Lower leg skin (tissue), 4 donors: ENCODE measurements at regions not wholly inside any gene's neighbourhood (a gene's known extent, or its start where the extent isn't known, plus 50 kb on each side); places are given as distances from the start of the nearest gene placed in this dataset.
"Not testable (repeated sequence)": the region's sequence is repeated elsewhere in the genome, so short reads cannot be mapped to it uniquely, and the experiment has no call there.

Source experiments
- DNase-seq, 2 donors: peaks; one replicate each; pipeline ENCODE4 v3.0.0-alpha.2; 2019; ENCODE audit warnings: low spot score in 2 of 2
- H3K4me3 ChIP-seq: fragments of 200-600 bp; sonication (generic); 2 replicates; pipeline ENCODE4 v1.5.1; 2017; ENCODE audit warnings: mild to moderate bottlenecking, low read depth; ENCODE audit not compliant: poor library complexity, severe bottlenecking
- CTCF ChIP-seq, 3 donors: fragments of 450-650 bp; IDR thresholded peaks; one replicate each; pipeline ENCODE4 v1.5.1; 2016; ENCODE audit warnings: antibody characterized with exemption in 3 of 3, mild to moderate bottlenecking in 3 of 3, moderate library complexity in 2 of 3
- POLR2A ChIP-seq, 2 donors: fragments of 450-650 bp; IDR thresholded peaks; one replicate each; pipeline ENCODE4 v1.6.1; 2016 to 2017; ENCODE audit warnings: antibody characterized with exemption in 2 of 2, mild to moderate bottlenecking in 1 of 2, moderate library complexity in 1 of 2
- WGBS, 2 donors: methylation state at CpG; one replicate each; pipeline ENCODE4 v1.1.5; 2018; 5-methylcytosine and 5-hydroxymethylcytosine counted together
- intact Hi-C: fragments of 100-400 bp; cut with DNase I; formaldehyde crosslinking; loops from one replicate; pipeline ENCODE4 v1.15.0; 2023; ENCODE audit warnings: low total_unique reads

GRCh38 chr4:57945298-57945697 lies 835.1 kb upstream of the IGFBP7 start:
- TF ChIP-seq POLR2A (IDR thresholded peaks at IDR 0.05) = no peak
- TF ChIP-seq CTCF (IDR thresholded peaks at IDR 0.05) = no peak
- WGBS, 2 donors = 38 to 39% methylated on average over 1 of the region's 1 CpG
- no peak overlapping the region for H3K4me3 ChIP-seq
- intact Hi-C loops = no loop called here
- no peak for DNase-seq

- TF ChIP-seq CTCF (IDR thresholded peaks at IDR 0.05) (no peak), POLR2A (IDR thresholded peaks at IDR 0.05) (no peak)
- no peak overlapping the region for H3K4me3 ChIP-seq
- WGBS, 2 donors = 85 to 91% methylated on average over 8 of the region's 8 CpGs
- no peak for DNase-seq
- intact Hi-C loops = no loop called here
Measured at GRCh38 chr4:57943682-57944081, 833.5 kb upstream of the IGFBP7 start.

- 56 to 75% methylated on average over 2 of the region's 2 CpGs for WGBS, 2 donors
- H3K4me3 ChIP-seq, DNase-seq, intact Hi-C loops: not testable (repeated sequence)
Measured at GRCh38 chr4:57937326-57937725, 827.1 kb upstream of the IGFBP7 start.

GRCh38 chr4:57926311-57926710 lies 816.1 kb upstream of the IGFBP7 start:
- intact Hi-C loops = no loop called here
- DNase-seq = no peak
- TF ChIP-seq POLR2A (IDR thresholded peaks at IDR 0.05) = no peak
- TF ChIP-seq CTCF (IDR thresholded peaks at IDR 0.05) = no peak
- 73 to 78% methylated on average over 3 of the region's 3 CpGs for WGBS, 2 donors
- no peak overlapping the region for H3K4me3 ChIP-seq

- no peak for TF ChIP-seq CTCF (IDR thresholded peaks at IDR 0.05)
- no peak for TF ChIP-seq POLR2A (IDR thresholded peaks at IDR 0.05)
- DNase-seq = no peak
- intact Hi-C loops = no loop called here
- WGBS, 2 donors = 52 to 69% methylated on average over 1 of the region's 1 CpG
- H3K4me3 ChIP-seq = no peak overlapping the region
Measured at GRCh38 chr4:57924951-57925350, 814.8 kb upstream of the IGFBP7 start.

- DNase-seq = no peak
- H3K4me3 ChIP-seq = no peak overlapping the region
- TF ChIP-seq POLR2A (IDR thresholded peaks at IDR 0.05) (no peak), CTCF (IDR thresholded peaks at IDR 0.05) (no peak)
- intact Hi-C loops = no loop called here
Measured at GRCh38 chr4:57916479-57916878, 806.3 kb upstream of the IGFBP7 start.
